GM19193 (cell line): ENCODE measurements at regions not wholly inside any gene's neighbourhood (a gene's known extent, or its start where the extent isn't known, plus 50 kb on each side); places are given as distances from the start of the nearest gene placed in this dataset.

Experiments
- POLR2A ChIP-seq: IDR thresholded peaks from 4 replicates; pipeline ENCODE4 v1.6.1; 2011; ENCODE audit not compliant: insufficient read depth, insufficient read length; ENCODE audit errors: extremely low read depth

GRCh38 chr5:27700526-27700925 lies 662.1 kb upstream of the CDH9 start:
- no peak for TF ChIP-seq POLR2A

- TF ChIP-seq POLR2A = no peak
Measured at GRCh38 chr5:27682600-27682999, 644.2 kb upstream of the CDH9 start.

- TF ChIP-seq POLR2A = no peak
Measured at GRCh38 chr5:27652505-27652904, 614.1 kb upstream of the CDH9 start.

GRCh38 chr5:27639005-27639612 lies 600.7 kb upstream of the CDH9 start:
- TF ChIP-seq POLR2A = no peak

- TF ChIP-seq POLR2A = no peak
Measured at GRCh38 chr5:27619982-27620381, 581.6 kb upstream of the CDH9 start.

- TF ChIP-seq POLR2A = no peak
Measured at GRCh38 chr5:27612161-27612560, 573.8 kb upstream of the CDH9 start.

- no peak for TF ChIP-seq POLR2A
Measured at GRCh38 chr5:27608992-27609391, 570.6 kb upstream of the CDH9 start.

GRCh38 chr5:27598576-27598975 lies 560.2 kb upstream of the CDH9 start:
- TF ChIP-seq POLR2A = no peak

GRCh38 chr5:27594141-27594540 lies 555.8 kb upstream of the CDH9 start:
- TF ChIP-seq POLR2A = no peak

GRCh38 chr5:27592231-27592630 lies 553.8 kb upstream of the CDH9 start:
- TF ChIP-seq POLR2A = no peak

GRCh38 chr5:27590503-27590902 lies 552.1 kb upstream of the CDH9 start:
- TF ChIP-seq POLR2A = no peak

GRCh38 chr5:27578279-27578678 lies 539.9 kb upstream of the CDH9 start:
- TF ChIP-seq POLR2A = no peak

- TF ChIP-seq POLR2A = no peak
Measured at GRCh38 chr5:27571681-27572080, 533.3 kb upstream of the CDH9 start.

- no peak for TF ChIP-seq POLR2A
Measured at GRCh38 chr5:27568811-27569210, 530.4 kb upstream of the CDH9 start.

GRCh38 chr5:27561408-27561807 lies 523.0 kb upstream of the CDH9 start:
- no peak for TF ChIP-seq POLR2A

GRCh38 chr5:27548484-27548883 lies 510.1 kb upstream of the CDH9 start:
- TF ChIP-seq POLR2A = no peak

GRCh38 chr5:27535031-27535557 lies 496.7 kb upstream of the CDH9 start:
- TF ChIP-seq POLR2A = no peak

- no peak for TF ChIP-seq POLR2A
Measured at GRCh38 chr5:27532305-27532704, 493.9 kb upstream of the CDH9 start.

- TF ChIP-seq POLR2A = no peak
Measured at GRCh38 chr5:27524515-27524914, 486.1 kb upstream of the CDH9 start.
